Neuronal stem cell (in vitro differentiated cells): ENCODE measurements at regions not wholly inside any gene's neighbourhood (a gene's known extent, or its start where the extent isn't known, plus 50 kb on each side); places are given as distances from the start of the nearest gene placed in this dataset.

Experiments used
- DNase-seq: peaks from one replicate; pipeline ENCODE4 v3.0.0-alpha.2; 2013; ENCODE audit warnings: low spot score
- H2AFZ ChIP-seq: one replicate; pipeline ENCODE4 v1.6.1; 2013; ENCODE audit warnings: mild to moderate bottlenecking, low read length, inconsistent platforms
- H2AK5ac ChIP-seq: 2 replicates; pipeline ENCODE4 v1.6.1; 2013; ENCODE audit warnings: low read depth, mild to moderate bottlenecking, inconsistent platforms, low read length, moderate library complexity, mixed read lengths
- H2BK120ac ChIP-seq: 2 replicates; pipeline ENCODE4 v1.6.1; 2013; ENCODE audit warnings: low read depth, mild to moderate bottlenecking, inconsistent platforms, low read length, moderate library complexity, mixed read lengths
- H2BK12ac ChIP-seq: one replicate; pipeline ENCODE4 v1.6.1; 2013; ENCODE audit warnings: low read length, inconsistent platforms
- H2BK15ac ChIP-seq: 2 replicates; pipeline ENCODE4 v1.6.1; 2013; ENCODE audit warnings: mild to moderate bottlenecking, low read length, inconsistent platforms, mixed read lengths
- H2BK5ac ChIP-seq: one replicate; pipeline ENCODE4 v1.6.1; 2013; ENCODE audit warnings: inconsistent platforms, mild to moderate bottlenecking, low read length, moderate library complexity
- H3K14ac ChIP-seq: one replicate; pipeline ENCODE4 v1.6.1; 2013; ENCODE audit warnings: low read length, inconsistent platforms
- H3K18ac ChIP-seq: 2 replicates; pipeline ENCODE4 v1.6.1; 2013; ENCODE audit warnings: low read length, inconsistent platforms
- H3K23ac ChIP-seq: 2 replicates; pipeline ENCODE4 v1.6.1; 2013; ENCODE audit warnings: low read depth, mild to moderate bottlenecking, mixed read lengths, low read length, inconsistent platforms; ENCODE audit not compliant: poor library complexity
- H3K27ac ChIP-seq: replicated peaks from 3 replicates; pipeline ENCODE4 v1.5.1; 2013; ENCODE audit warnings: low read length, inconsistent platforms
- H3K27me3 ChIP-seq, 3 experiments: 2 replicates each; pipeline ENCODE4 v1.6.1; 2013; ENCODE audit warnings: low read length in 3 of 3, mild to moderate bottlenecking in 2 of 3, inconsistent platforms in 1 of 3, low read depth in 1 of 3, mixed read lengths in 1 of 3, moderate library complexity in 1 of 3; ENCODE audit not compliant: control insufficient read depth in 3 of 3, insufficient read depth in 3 of 3
- H3K36me3 ChIP-seq, 2 donors: replicated peaks in 1 of 2; 2 replicates each; pipeline ENCODE4 v1.6.1; 2013; ENCODE audit warnings: low read length in 2 of 2; ENCODE audit not compliant: control insufficient read depth in 2 of 2, insufficient read depth in 2 of 2
- H3K4ac ChIP-seq: 2 replicates; pipeline ENCODE4 v1.6.1; 2013; ENCODE audit warnings: inconsistent platforms, mild to moderate bottlenecking, low read length, moderate library complexity
- H3K4me1 ChIP-seq, 2 donors: 1 replicate in 1 of 2; 2 replicates in 1 of 2; pipeline ENCODE4 v1.6.1; 2013; ENCODE audit warnings: low read length in 2 of 2, low read depth in 1 of 2; ENCODE audit not compliant: control insufficient read depth in 2 of 2, insufficient read depth in 1 of 2
- H3K4me2 ChIP-seq: one replicate; pipeline ENCODE4 v1.6.1; 2013; ENCODE audit warnings: mild to moderate bottlenecking, low read length, inconsistent platforms; ENCODE audit not compliant: insufficient read depth, poor library complexity, severe bottlenecking
- H3K4me3 ChIP-seq, 2 donors: 2 replicates each; pipeline ENCODE4 v1.5.1; 2013; ENCODE audit warnings: low read length in 2 of 2, mild to moderate bottlenecking in 2 of 2, inconsistent platforms in 1 of 2, moderate library complexity in 1 of 2
- H3K79me1 ChIP-seq: one replicate; pipeline ENCODE4 v1.6.1; 2013; ENCODE audit warnings: low read depth, mild to moderate bottlenecking, inconsistent platforms, low read length, moderate library complexity
- H3K9ac ChIP-seq: one replicate; pipeline ENCODE4 v1.6.1; 2013; ENCODE audit warnings: mild to moderate bottlenecking, low read depth, low read length, inconsistent platforms; ENCODE audit not compliant: poor library complexity
- H3K9me3 ChIP-seq, 2 donors: replicated peaks in 1 of 2; 2 replicates each; pipeline versions ENCODE3 to v1.6.1; 2013; ENCODE audit warnings: low read length in 2 of 2, mild to moderate bottlenecking in 2 of 2, inconsistent platforms in 1 of 2, low read depth in 1 of 2, mixed read lengths in 1 of 2, moderate library complexity in 1 of 2; ENCODE audit not compliant: control insufficient read depth in 2 of 2, insufficient read depth in 1 of 2
- H4K8ac ChIP-seq: one replicate; pipeline ENCODE4 v1.6.1; 2013; ENCODE audit warnings: low read depth, mild to moderate bottlenecking, inconsistent platforms, low read length, moderate library complexity
- H4K91ac ChIP-seq: one replicate; pipeline ENCODE4 v1.6.1; 2013; ENCODE audit warnings: low read length, low read depth, mild to moderate bottlenecking, inconsistent platforms; ENCODE audit not compliant: poor library complexity
- WGBS, 2 donors: extraction: QIAGEN DNeasy Blood & Tissue Kit; methylation state at CpG; one replicate each; pipeline ENCODE4 v1.1.7; 2013; ENCODE audit warnings: missing lambda C conversion rate in 2 of 2, mixed read lengths in 1 of 2; ENCODE audit not compliant: insufficient read length in 2 of 2, insufficient replicate concordance in 1 of 2; ENCODE audit errors: extremely low coverage in 2 of 2; 5-methylcytosine and 5-hydroxymethylcytosine counted together

DNA sequence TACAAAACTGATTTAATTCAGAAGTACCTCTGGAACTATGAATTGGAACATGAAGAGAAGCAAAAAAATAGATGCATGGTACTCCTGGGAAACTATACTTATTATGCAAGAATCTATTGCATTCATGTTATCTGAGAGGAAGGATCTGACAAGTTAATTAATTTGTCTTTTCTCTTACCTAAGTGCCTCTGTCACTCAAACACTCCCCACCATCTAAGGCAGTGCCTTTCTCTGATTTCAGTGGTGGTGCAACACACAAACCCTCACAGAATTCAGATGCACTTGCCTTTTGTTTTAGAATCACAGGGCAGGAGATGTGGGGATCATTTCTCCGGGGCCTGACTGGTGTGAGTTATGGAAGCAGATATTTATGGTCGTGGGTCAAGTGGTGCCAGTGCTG, 52.5 kb upstream of the C9orf72 start:
- Histone ChIP-seq H3K27ac (no peak overlapping the region), H3K79me1 (no peaks in the 10 kb centered on the region), H2AK5ac (no peak overlapping the region), H3K4me2 (no peak overlapping the region), H4K8ac (no peak overlapping the region), H4K91ac (no peak overlapping the region), H3K23ac (no peak overlapping the region), H3K9me3 (no peaks in the 10 kb centered on the region), H3K14ac (no peak overlapping the region), H2AFZ (no peak overlapping the region), H3K36me3 (no peaks in the 10 kb centered on the region), H3K4me3 (no peak overlapping the region), H2BK15ac (no peak overlapping the region), H3K27me3 (no peaks in the 10 kb centered on the region), H2BK12ac (no peak overlapping the region), H2BK120ac (no peak overlapping the region), H3K4me1 (peaks cover 2 to 8% of the 10 kb centered on the region in 2 donors), H3K9ac (no peak overlapping the region), H2BK5ac (no peak overlapping the region), H3K4ac (no peak overlapping the region), H3K18ac (no peak overlapping the region)
- no CpG with 5 or more reads among the region's 2 CpGs for WGBS, 2 donors
- no peak for DNase-seq

GRCh38 chr9:27626244-27627187, 53.2 kb upstream of the C9orf72 start:
- DNase-seq = no peak
- Histone ChIP-seq H3K9ac (no peak overlapping the region), H3K23ac (no peak overlapping the region), H3K4ac (no peak overlapping the region), H3K27ac (no peak overlapping the region), H3K14ac (no peak overlapping the region), H2BK120ac (no peak overlapping the region), H2AFZ (peak overlapping the region; percentile 80), H2AK5ac (no peak overlapping the region), H3K9me3 (no peaks in the 10 kb centered on the region), H3K36me3 (no peaks in the 10 kb centered on the region), H3K79me1 (no peaks in the 10 kb centered on the region), H2BK12ac (no peak overlapping the region), H4K91ac (no peak overlapping the region), H2BK15ac (no peak overlapping the region), H2BK5ac (no peak overlapping the region), H4K8ac (no peak overlapping the region), H3K27me3 (no peaks in the 10 kb centered on the region), H3K18ac (peak overlapping the region; percentile 15), H3K4me1 (peaks cover 2 to 8% of the 10 kb centered on the region in 2 donors), H3K4me3 (no peak overlapping the region), H3K4me2 (no peak overlapping the region)
- WGBS, 2 donors = no CpG with 5 or more reads among the region's 8 CpGs

DNA sequence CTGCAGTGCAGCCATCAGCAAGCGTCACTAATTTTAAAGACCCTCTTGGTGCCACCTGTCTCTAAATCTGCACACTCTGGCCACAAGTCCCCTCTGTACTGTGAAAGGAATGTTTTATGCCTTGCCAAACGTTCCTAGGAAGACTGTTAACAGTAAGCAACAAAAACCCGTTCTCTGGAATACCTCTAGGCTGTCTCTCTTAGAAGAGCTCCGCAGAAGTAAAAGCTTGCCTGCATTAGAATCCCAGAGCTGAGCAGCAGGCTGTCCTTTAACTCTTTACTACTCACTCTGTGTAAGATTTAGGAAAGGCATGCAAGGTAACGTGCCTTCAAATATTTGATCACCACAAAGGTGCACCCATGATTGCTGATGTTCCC, 53.9 kb upstream of the C9orf72 start:
- no peak overlapping the region for H2BK15ac ChIP-seq
- no peak overlapping the region for H2BK5ac ChIP-seq
- no peak overlapping the region for H3K4ac ChIP-seq
- peaks cover 2 to 8% of the 10 kb centered on the region in 2 donors for H3K4me1 ChIP-seq
- no peak overlapping the region for H3K4me3 ChIP-seq
- H3K36me3 ChIP-seq = no peaks in the 10 kb centered on the region
- peak overlapping the region; percentile 80 for H2AFZ ChIP-seq
- no peak overlapping the region for H3K14ac ChIP-seq
- H3K79me1 ChIP-seq = no peaks in the 10 kb centered on the region
- H2BK12ac ChIP-seq = no peak overlapping the region
- H4K91ac ChIP-seq = no peak overlapping the region
- no peak overlapping the region for H3K18ac ChIP-seq
- no peak for DNase-seq
- H4K8ac ChIP-seq = no peak overlapping the region
- H2AK5ac ChIP-seq = no peak overlapping the region
- H3K9ac ChIP-seq = no peak overlapping the region
- no peaks in the 10 kb centered on the region for H3K27me3 ChIP-seq
- H3K27ac ChIP-seq = no peak overlapping the region
- no peak overlapping the region for H3K4me2 ChIP-seq
- H3K23ac ChIP-seq = no peak overlapping the region
- no peaks in the 10 kb centered on the region for H3K9me3 ChIP-seq
- WGBS, 2 donors = no CpG with 5 or more reads among the region's 5 CpGs
- no peak overlapping the region for H2BK120ac ChIP-seq

GRCh38 chr9:27628311-27628710, 55.0 kb upstream of the C9orf72 start:
- no peak overlapping the region for H4K8ac ChIP-seq
- no peak overlapping the region for H3K18ac ChIP-seq
- H3K4me2 ChIP-seq = no peak overlapping the region
- no peak overlapping the region for H2BK120ac ChIP-seq
- H3K4me1 ChIP-seq = peaks cover 2 to 8% of the 10 kb centered on the region in 2 donors
- H3K27me3 ChIP-seq = no peaks in the 10 kb centered on the region
- H3K27ac ChIP-seq = no peak overlapping the region
- no peak overlapping the region for H2BK15ac ChIP-seq
- no peak overlapping the region for H3K14ac ChIP-seq
- no peak overlapping the region for H2BK5ac ChIP-seq
- H3K9me3 ChIP-seq = no peaks in the 10 kb centered on the region
- H2AK5ac ChIP-seq = no peak overlapping the region
- no peak overlapping the region for H3K9ac ChIP-seq
- no peak overlapping the region for H2BK12ac ChIP-seq
- no peaks in the 10 kb centered on the region for H3K79me1 ChIP-seq
- no peak overlapping the region for H3K23ac ChIP-seq
- H2AFZ ChIP-seq = no peak overlapping the region
- no peak for DNase-seq
- H4K91ac ChIP-seq = no peak overlapping the region
- H3K4ac ChIP-seq = no peak overlapping the region
- H3K36me3 ChIP-seq = no peaks in the 10 kb centered on the region
- no peak overlapping the region for H3K4me3 ChIP-seq
